Mucosa of stomach (tissue), 1 donor: ENCODE measurements at regions not wholly inside any gene's neighbourhood (a gene's known extent, or its start where the extent isn't known, plus 50 kb on each side); places are given as distances from the start of the nearest gene placed in this dataset.

ENCODE experiments used
- H3K27me3 ChIP-seq: one replicate; pipeline ENCODE4 v1.7.0; 2013; ENCODE audit warnings: mild to moderate bottlenecking, low read length; ENCODE audit not compliant: control insufficient read depth, insufficient read depth
- H3K36me3 ChIP-seq: one replicate; pipeline ENCODE4 v1.7.0; 2013; ENCODE audit warnings: low read length; ENCODE audit not compliant: control insufficient read depth, insufficient read depth
- H3K4me1 ChIP-seq: one replicate; pipeline ENCODE4 v1.7.0; 2013; ENCODE audit warnings: mild to moderate bottlenecking, low read length; ENCODE audit not compliant: control insufficient read depth, insufficient read depth
- H3K4me3 ChIP-seq: one replicate; pipeline ENCODE4 v1.7.0; 2013; ENCODE audit warnings: low read length
- H3K9ac ChIP-seq: one replicate; pipeline ENCODE4 v1.7.0; 2013; ENCODE audit warnings: mild to moderate bottlenecking, low read length, moderate library complexity
- H3K9me3 ChIP-seq: one replicate; pipeline ENCODE4 v1.7.0; 2013; ENCODE audit warnings: mild to moderate bottlenecking, low read length, moderate library complexity; ENCODE audit not compliant: control insufficient read depth
- donor health status: Pancreatic carcinoma.

DNA sequence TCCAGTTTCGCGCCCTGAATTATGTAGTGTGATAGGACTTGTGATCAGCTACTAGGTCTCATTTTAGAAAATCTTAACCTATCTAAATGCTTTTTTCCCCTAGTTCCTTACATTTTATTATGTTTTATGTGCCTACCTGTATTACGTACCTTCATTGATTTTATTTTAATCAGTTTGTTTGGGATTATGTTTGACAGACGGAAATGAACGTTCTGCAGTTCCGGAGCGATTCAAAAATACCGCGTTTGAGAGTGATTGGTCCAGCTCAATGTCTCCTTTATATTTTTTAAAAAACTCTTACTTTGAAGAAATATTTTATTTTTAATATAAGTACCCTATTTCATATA is 114.3 kb upstream of the BTN3A2 start:
- H3K9ac ChIP-seq: no peak overlapping the region
- peak overlapping the region; percentile 67 for H3K4me3 ChIP-seq
- peaks cover 7% of the 10 kb centered on the region for H3K27me3 ChIP-seq
- no peaks in the 10 kb centered on the region for H3K4me1 ChIP-seq
- no peaks in the 10 kb centered on the region for H3K9me3 ChIP-seq
- no peaks in the 10 kb centered on the region for H3K36me3 ChIP-seq

DNA sequence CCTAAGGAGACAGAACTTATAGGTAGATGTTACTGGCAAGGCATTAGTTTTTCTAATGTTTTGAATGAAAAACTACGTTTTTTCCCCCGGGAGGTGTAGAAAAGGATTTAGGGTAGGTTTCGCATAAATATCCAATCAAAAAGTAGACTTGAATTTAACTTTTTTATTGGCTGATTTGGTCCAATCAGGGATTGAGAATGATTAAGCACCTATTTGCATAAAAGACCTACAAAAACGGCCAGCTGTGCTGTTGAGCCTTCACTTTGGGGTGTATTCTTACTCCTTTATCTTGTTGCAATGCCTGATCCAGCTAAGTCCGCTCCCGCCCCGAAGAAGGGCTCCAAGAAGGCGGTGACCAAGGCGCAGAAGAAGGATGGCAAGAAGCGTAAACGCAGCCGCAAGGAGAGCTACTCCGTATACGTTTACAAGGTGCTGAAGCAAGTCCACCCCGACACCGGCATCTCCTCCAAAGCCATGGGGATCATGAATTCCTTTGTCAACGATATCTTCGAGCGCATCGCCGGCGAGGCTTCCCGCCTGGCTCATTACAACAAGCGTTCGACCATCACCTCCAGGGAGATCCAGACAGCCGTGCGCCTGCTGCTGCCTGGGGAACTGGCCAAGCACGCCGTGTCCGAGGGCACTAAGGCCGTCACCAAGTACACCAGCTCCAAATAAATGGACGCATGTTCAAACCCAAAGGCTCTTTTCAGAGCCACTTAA is 113.5 kb upstream of the BTN3A2 start:
- peaks cover 7% of the 10 kb centered on the region for H3K27me3 ChIP-seq

DNA sequence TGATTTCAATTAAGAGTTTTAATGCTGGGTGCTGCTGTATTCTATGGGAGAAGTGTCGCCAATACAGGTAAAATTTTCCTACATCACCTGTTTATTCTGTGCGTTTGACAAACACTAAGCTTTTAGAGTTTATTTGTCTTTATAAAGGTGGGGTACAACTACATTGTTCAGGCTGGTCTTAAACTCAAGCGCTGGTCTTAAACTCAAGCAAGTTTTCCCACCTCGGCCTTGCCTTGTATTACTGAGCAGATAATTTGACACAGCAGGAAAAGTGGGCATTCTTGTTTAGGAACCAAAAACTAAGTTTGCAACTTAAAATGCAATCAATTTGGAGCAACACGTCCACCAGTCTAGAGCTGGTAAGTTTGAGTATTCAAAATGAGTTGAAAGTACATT is 112.9 kb upstream of the BTN3A2 start:
- Histone ChIP-seq H3K4me3 (peak overlapping the region; percentile 79), H3K36me3 (no peaks in the 10 kb centered on the region), H3K27me3 (peaks cover 7% of the 10 kb centered on the region), H3K9me3 (no peaks in the 10 kb centered on the region), H3K4me1 (peaks cover 5% of the 10 kb centered on the region), H3K9ac (peak overlapping the region; percentile 74)

More for the DNA sequence above, 113.5 kb upstream of the BTN3A2 start:
- Histone ChIP-seq H3K36me3 (no peaks in the 10 kb centered on the region), H3K9ac (peak overlapping the region; percentile 74), H3K4me3 (peak overlapping the region; percentile 79), H3K4me1 (no peaks in the 10 kb centered on the region), H3K9me3 (no peaks in the 10 kb centered on the region)

DNA sequence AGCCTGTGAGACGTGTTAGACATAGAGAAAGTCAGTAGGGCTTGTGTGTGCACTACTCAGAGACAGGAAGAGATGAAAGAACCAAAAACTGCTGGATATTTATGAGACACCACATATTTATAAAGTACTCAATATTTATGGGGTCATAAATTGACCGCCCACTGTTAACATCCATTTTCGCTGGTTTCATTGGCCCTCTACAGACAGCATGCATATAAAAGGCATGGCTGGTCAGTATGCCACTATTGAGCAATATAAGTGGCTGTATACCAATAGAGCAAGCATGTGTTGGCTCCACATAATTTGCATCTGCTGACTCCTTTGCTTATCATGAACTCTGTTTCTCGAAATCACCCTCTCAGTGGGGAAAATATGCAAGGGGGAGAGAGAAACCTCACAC is 110.3 kb upstream of the BTN3A2 start:
- peaks cover 15% of the 10 kb centered on the region for H3K4me1 ChIP-seq
- peaks cover 7% of the 10 kb centered on the region for H3K27me3 ChIP-seq
- H3K9ac ChIP-seq: no peak overlapping the region
- H3K4me3 ChIP-seq: no peak overlapping the region
- no peaks in the 10 kb centered on the region for H3K9me3 ChIP-seq
- H3K36me3 ChIP-seq: no peaks in the 10 kb centered on the region

DNA sequence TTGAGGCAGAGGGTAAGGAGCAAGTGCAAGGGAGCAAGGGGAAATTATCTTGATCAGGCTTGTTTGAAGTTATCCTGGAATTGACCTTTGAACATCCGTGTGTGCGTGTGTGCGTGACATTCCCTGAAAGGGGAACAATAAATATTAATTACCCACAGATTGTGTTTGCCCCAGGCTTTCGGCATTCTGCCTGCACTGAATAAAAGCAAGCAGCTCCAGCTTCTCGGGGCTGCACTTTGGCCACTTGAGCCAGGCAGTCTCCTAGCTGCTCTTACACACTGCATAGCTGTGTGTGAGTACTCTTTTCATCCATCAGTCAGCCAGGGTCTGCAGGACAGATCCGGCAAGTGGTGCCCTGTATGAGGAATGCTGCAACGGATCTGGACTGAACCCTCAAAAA is 107.7 kb upstream of the BTN3A2 start:
- no peak overlapping the region for H3K9ac ChIP-seq
- H3K27me3 ChIP-seq: no peaks in the 10 kb centered on the region
- no peaks in the 10 kb centered on the region for H3K36me3 ChIP-seq
- no peaks in the 10 kb centered on the region for H3K9me3 ChIP-seq
- H3K4me1 ChIP-seq: peaks cover 15% of the 10 kb centered on the region
- H3K4me3 ChIP-seq: no peak overlapping the region

DNA sequence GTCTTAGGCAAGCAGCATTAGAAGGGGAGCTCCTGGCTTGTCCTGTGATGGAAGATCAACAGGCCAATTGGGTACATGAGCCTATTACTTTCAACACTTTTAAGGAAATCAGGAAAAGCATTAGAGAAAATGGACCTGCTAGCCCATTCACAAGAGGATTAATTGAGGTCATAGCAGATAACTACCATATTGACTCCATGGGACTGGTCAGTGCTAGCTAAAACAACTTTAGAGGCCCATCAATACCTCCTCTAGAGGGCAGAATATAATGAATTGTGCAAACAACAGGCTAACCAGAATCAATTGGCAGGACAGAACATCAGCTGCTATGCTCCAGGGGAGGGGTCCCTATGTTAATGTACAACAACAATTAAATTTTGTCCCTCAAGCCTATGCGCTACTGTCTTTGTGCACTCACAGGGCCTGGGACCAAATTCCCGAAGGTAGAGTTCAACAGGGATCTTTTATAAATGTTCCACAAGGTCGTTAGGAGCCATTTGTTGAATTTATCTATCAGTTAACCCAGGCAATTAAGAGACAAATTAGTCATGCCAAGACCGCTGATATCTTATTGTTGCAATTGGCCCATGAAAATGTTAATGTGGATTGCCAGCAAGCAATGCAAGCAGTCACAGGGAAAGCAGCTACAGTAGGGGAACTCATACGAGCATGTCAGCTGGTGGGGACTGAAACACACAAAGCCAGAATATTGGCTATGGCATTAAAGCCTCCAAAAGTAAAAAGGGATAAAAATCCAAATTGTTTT is 106.6 kb upstream of the BTN3A2 start:
- Histone ChIP-seq H3K9me3 (no peaks in the 10 kb centered on the region), H3K4me3 (no peak overlapping the region), H3K9ac (no peak overlapping the region), H3K4me1 (peaks cover 15% of the 10 kb centered on the region), H3K27me3 (no peaks in the 10 kb centered on the region), H3K36me3 (no peaks in the 10 kb centered on the region)

DNA sequence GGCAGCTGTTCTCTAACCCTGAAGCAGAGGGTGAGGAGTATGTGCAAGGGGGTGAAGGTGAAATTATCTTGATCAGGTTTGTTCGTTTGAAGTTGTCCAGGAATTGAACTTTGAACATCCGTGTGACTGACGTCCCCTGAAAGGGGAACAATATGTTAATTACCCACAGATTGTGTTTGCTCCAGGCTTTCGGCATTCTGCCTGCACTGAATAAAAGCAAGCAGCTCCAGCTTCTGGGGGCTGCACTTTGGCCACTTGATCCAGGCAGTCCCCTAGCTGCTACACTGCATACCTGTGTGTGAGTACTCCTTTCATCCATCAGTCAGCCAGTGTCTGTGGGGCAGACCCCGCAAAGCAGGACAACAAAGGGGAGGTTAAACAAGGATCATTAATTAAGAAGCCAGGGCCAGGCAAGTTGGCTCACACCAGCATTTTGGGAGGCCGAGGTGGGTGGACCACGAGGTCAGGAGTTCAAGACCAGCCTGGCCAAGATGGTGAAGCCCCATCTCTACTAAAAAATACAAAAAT is 104.8 kb upstream of the BTN3A2 start:
- Histone ChIP-seq H3K36me3 (no peaks in the 10 kb centered on the region), H3K9me3 (no peaks in the 10 kb centered on the region), H3K9ac (no peak overlapping the region), H3K4me3 (no peak overlapping the region), H3K4me1 (peaks cover 15% of the 10 kb centered on the region), H3K27me3 (no peaks in the 10 kb centered on the region)

DNA sequence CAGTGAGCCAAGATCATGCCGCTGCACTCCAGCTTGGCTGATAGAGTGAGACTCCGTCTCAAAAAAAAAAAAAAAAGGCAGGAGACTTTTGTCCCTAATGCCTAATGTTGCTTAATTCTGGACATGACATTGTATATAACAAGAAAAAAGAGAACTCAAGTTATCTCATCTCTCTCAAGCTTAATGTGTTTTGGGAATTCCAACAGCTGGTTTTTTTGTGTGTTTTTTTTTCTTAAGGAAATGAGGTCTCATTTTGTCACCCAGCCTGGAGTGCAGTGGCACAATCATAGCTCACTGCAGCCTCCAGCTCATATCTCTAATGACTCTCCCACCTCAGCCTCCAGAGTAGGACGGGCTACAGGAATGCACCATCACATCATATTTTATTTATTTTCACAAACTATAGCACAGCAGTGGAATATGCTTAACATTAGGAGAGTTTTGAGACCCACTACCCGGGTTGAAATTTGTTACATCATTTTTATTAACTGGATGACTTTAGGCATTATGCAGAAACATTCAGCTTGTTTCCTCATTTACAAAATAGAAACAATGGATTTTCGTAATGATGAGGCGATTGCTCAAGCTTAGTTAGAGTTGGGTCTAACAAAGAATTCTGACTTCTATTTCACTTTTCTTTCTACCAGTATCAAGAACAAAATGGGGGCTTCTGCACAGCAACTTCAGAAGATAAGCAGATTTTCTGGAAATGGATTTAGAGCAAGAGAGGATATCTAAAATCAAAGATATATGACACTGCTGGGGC is 104.1 kb upstream of the BTN3A2 start:
- Histone ChIP-seq H3K36me3 (no peaks in the 10 kb centered on the region), H3K27me3 (no peaks in the 10 kb centered on the region), H3K4me3 (no peak overlapping the region), H3K9ac (no peak overlapping the region), H3K9me3 (no peaks in the 10 kb centered on the region), H3K4me1 (peaks cover 15% of the 10 kb centered on the region)

DNA sequence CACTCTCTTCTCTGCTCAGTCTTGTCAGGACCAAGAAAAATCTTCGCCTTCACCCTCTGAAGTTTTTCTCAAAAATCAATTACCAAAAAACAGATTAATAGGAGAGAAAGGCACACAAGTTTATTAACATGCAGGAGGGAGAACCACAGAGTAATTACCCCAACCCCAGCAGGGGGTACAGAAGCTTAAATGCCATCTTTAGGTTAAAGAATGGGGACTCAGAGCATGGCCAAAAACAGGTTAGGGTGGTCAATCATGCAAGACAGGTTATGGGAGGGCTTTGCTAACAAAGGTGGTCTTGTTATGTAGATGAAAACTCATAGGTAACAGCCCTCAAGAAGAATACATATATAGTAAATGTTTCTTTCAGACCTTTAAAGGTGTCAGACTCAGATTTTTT is 100.5 kb upstream of the BTN3A2 start:
- no peaks in the 10 kb centered on the region for H3K27me3 ChIP-seq
- peaks cover 7% of the 10 kb centered on the region for H3K4me1 ChIP-seq
- no peak overlapping the region for H3K4me3 ChIP-seq
- no peaks in the 10 kb centered on the region for H3K36me3 ChIP-seq
- no peaks in the 10 kb centered on the region for H3K9me3 ChIP-seq
- no peak overlapping the region for H3K9ac ChIP-seq

DNA sequence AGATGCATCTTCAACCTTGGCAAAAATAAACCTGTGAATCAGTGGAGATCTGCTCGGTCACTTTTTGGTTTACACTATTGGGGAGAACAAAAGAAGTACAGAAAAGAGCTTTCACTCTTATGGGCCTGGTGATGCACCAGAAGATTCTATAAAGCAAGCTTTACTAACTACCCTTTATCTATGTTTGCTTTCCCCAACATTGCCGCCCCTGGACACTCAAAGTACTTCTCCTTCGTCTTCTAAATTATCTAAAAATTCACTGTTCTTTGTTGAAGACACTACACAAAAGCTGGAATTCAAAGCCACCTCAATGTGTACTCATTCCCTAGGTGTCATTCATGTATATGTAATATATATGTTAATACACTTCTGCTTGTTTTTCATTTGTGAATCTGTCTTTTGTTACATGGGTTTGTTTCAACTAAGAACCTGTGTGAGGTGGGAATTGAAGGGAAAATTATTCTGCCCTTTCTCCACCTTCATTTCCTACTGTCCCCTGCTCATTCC is 97.9 kb upstream of the BTN3A2 start:
- H3K4me1 ChIP-seq: peaks cover 13% of the 10 kb centered on the region
- H3K27me3 ChIP-seq: peaks cover 13% of the 10 kb centered on the region
- no peak overlapping the region for H3K4me3 ChIP-seq
- no peaks in the 10 kb centered on the region for H3K36me3 ChIP-seq
- H3K9ac ChIP-seq: no peak overlapping the region
- H3K9me3 ChIP-seq: no peaks in the 10 kb centered on the region

DNA sequence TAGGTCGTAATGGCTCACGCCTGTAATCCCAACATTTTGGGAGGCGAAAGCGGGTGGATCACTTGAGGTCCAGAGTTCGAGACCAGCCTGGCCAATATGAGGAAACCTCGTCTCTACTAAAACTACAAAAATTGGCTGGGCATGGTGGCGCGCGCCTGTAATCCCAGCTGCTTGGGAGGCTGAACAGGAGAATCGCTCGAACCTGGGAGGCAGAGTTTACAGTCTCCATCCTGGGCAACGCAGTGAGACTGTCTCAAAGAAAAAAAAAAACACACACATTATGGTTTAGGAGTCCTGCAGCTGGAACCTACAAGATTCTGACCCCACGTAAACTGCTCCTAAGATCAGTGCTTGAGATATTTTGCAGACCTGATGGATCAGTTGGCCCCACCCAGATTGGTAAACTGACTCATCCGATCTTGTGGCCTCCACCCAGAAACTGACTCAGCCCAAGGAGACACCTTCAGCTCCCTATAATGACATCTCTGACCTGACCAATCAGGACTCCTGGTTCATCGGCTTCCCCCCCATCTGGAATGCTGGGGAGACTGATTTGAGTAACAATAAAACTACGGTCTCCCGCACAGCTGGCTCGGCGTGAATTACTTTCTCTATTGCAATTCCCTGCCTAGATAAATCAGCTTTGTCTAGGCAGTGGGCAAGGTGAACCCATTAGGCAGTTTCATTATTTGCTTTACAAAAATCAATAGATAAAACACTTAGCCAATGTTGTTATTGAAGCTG is 96.2 kb upstream of the BTN3A2 start:
- peaks cover 13% of the 10 kb centered on the region for H3K27me3 ChIP-seq

More for the DNA sequence above, 96.2 kb upstream of the BTN3A2 start:
- Histone ChIP-seq H3K9me3 (no peaks in the 10 kb centered on the region), H3K36me3 (no peaks in the 10 kb centered on the region), H3K4me3 (no peak overlapping the region), H3K4me1 (peaks cover 13% of the 10 kb centered on the region), H3K9ac (no peak overlapping the region)
